IMR-90 (cell line): ENCODE measurements at regions not wholly inside any gene's neighbourhood (a gene's known extent, or its start where the extent isn't known, plus 50 kb on each side); places are given as distances from the start of the nearest gene placed in this dataset.

Source experiments
- ATAC-seq: fragments of 200-7000 bp; cut with Tn5 transposase; 2 replicates; pipeline ENCODE4 v1.9.1; 2020; ENCODE audit warnings: low read depth, mild to moderate bottlenecking, moderate library complexity
- BruUV-seq: library from RNA; stranded (reverse); fragments of 400-500 nt; replicated peaks from 2 replicates; lab custom pipeline; 2021; lab: Mats Ljungman, UMichigan
- CTCF ChIA-PET: fragments of 300-600 bp; formaldehyde crosslinking; extraction: SDS; loops from one replicate; lab custom pipeline; 2021; ENCODE audit warnings: antibody characterized with exemption; lab: Yijun Ruan, JAX
- POLR2A ChIA-PET: fragments of 300-600 bp; sonication (Branson Sonifier 250); formaldehyde crosslinking; loops from one replicate; lab custom pipeline; 2022; ENCODE audit warnings: antibody characterized with exemption; ENCODE audit not compliant: unreplicated experiment; lab: Charles Lee
- DNase-seq: peaks from one replicate; pipeline ENCODE4 v3.0.0; 2013
- H2AFZ ChIP-seq: replicated peaks from 2 replicates; pipeline ENCODE3; 2013; ENCODE audit warnings: low read length, mild to moderate bottlenecking; ENCODE audit not compliant: poor library complexity
- H2AK5ac ChIP-seq: 2 replicates; pipeline ENCODE4 v1.6.1; 2013; ENCODE audit warnings: low read depth, low read length, inconsistent platforms
- H2AK9ac ChIP-seq: replicated peaks from 2 replicates; pipeline ENCODE3; 2013; ENCODE audit warnings: mild to moderate bottlenecking, low read depth, low read length, moderate library complexity; ENCODE audit not compliant: poor library complexity
- H2BK120ac ChIP-seq: 2 replicates; pipeline ENCODE4 v1.6.1; 2013; ENCODE audit warnings: low read depth, low read length, inconsistent platforms
- H2BK15ac ChIP-seq: 3 replicates; pipeline ENCODE4 v1.6.1; 2013; ENCODE audit warnings: low read depth, low read length, inconsistent platforms
- H2BK20ac ChIP-seq: 2 replicates; pipeline ENCODE4 v1.6.1; 2013; ENCODE audit warnings: low read depth, mild to moderate bottlenecking, inconsistent platforms, low read length, moderate library complexity
- H2BK5ac ChIP-seq: 2 replicates; pipeline ENCODE4 v1.6.1; 2013; ENCODE audit warnings: mild to moderate bottlenecking, low read depth, low read length, inconsistent platforms; ENCODE audit not compliant: poor library complexity, severe bottlenecking
- H3K14ac ChIP-seq: replicated peaks from 2 replicates; pipeline ENCODE4 v1.6.1; 2013; ENCODE audit warnings: low read depth, low read length, inconsistent platforms
- H3K18ac ChIP-seq: 2 replicates; pipeline ENCODE4 v1.6.1; 2013; ENCODE audit warnings: low read depth, low read length, control low read depth
- H3K23ac ChIP-seq: 2 replicates; pipeline ENCODE4 v1.6.1; 2013; ENCODE audit warnings: low read depth, low read length, inconsistent platforms
- H3K27ac ChIP-seq: 2 replicates; pipeline ENCODE4 v1.5.1; 2013; ENCODE audit warnings: mild to moderate bottlenecking, control low read depth, low read length; ENCODE audit not compliant: insufficient read depth
- H3K27me3 ChIP-seq: 2 replicates; pipeline ENCODE4 v1.6.1; 2013; ENCODE audit warnings: low read length; ENCODE audit not compliant: control insufficient read depth, insufficient read depth
- H3K36me3 ChIP-seq: 2 replicates; pipeline ENCODE4 v1.6.1; 2013; ENCODE audit warnings: low read length, mixed read lengths; ENCODE audit not compliant: control insufficient read depth, insufficient read depth
- H3K4ac ChIP-seq: 2 replicates; pipeline ENCODE4 v1.6.1; 2013; ENCODE audit warnings: low read depth, low read length, inconsistent platforms
- H3K4me1 ChIP-seq: 2 replicates; pipeline ENCODE4 v1.6.1; 2013; ENCODE audit warnings: low read length, mixed read lengths; ENCODE audit not compliant: control insufficient read depth, insufficient read depth
- H3K4me2 ChIP-seq: 2 replicates; pipeline ENCODE4 v1.6.1; 2013; ENCODE audit warnings: low read depth, mild to moderate bottlenecking, control low read depth, low read length, moderate library complexity
- H3K4me3 ChIP-seq: 2 replicates; pipeline ENCODE4 v1.5.1; 2013; ENCODE audit warnings: low read depth, mild to moderate bottlenecking, control low read depth, low read length, moderate library complexity; ENCODE audit not compliant: insufficient read depth
- H3K56ac ChIP-seq: 2 replicates; pipeline ENCODE4 v1.6.1; 2013; ENCODE audit warnings: low read length, inconsistent platforms; ENCODE audit not compliant: insufficient read depth; ENCODE audit errors: extremely low read depth
- H3K79me1 ChIP-seq, 2 experiments: 2 replicates each; pipeline ENCODE4 v1.6.1; 2013; ENCODE audit warnings: low read length in 2 of 2, inconsistent platforms in 1 of 2, low read depth in 1 of 2
- H3K9ac ChIP-seq: 2 replicates; pipeline ENCODE4 v1.6.1; 2013; ENCODE audit warnings: low read depth, low read length, control low read depth
- H3K9me1 ChIP-seq: 2 replicates; pipeline ENCODE4 v1.6.1; 2013; ENCODE audit warnings: low read length, inconsistent platforms; ENCODE audit not compliant: insufficient read depth
- H3K9me3 ChIP-seq: 2 replicates; pipeline ENCODE4 v1.6.1; 2013; ENCODE audit warnings: low read length; ENCODE audit not compliant: control insufficient read depth, insufficient read depth
- H4K20me1 ChIP-seq: 2 replicates; pipeline ENCODE4 v1.6.1; 2013; ENCODE audit warnings: low read length, inconsistent platforms; ENCODE audit not compliant: insufficient read depth
- H4K5ac ChIP-seq: 2 replicates; pipeline ENCODE4 v1.6.1; 2013; ENCODE audit warnings: mild to moderate bottlenecking, low read depth, low read length, control low read depth
- H4K8ac ChIP-seq, 2 experiments: 2 replicates each; pipeline ENCODE4 v1.6.1; 2013; ENCODE audit warnings: low read depth in 2 of 2, low read length in 2 of 2, control low read depth in 1 of 2, inconsistent platforms in 1 of 2
- H4K91ac ChIP-seq: 2 replicates; pipeline ENCODE4 v1.6.1; 2013; ENCODE audit warnings: low read depth, low read length, inconsistent platforms; ENCODE audit not compliant: insufficient read depth
- BHLHE40 ChIP-seq: fragments of 150-350 bp; IDR thresholded peaks from 2 replicates; pipeline ENCODE4 v1.6.1; 2016; ENCODE audit warnings: mild to moderate bottlenecking, low read depth, low read length
- CEBPB ChIP-seq: IDR thresholded peaks from 2 replicates; pipeline ENCODE4 v1.6.1; 2012; ENCODE audit warnings: low read depth, low read length, improper control_type of control experiment
- ELK1 ChIP-seq: fragments of 150-350 bp; IDR thresholded peaks from 2 replicates; pipeline ENCODE4 v1.6.1; 2016; ENCODE audit warnings: low read depth, mild to moderate bottlenecking, low read length, moderate library complexity, borderline replicate concordance
- MAFK ChIP-seq: IDR thresholded peaks from 2 replicates; pipeline ENCODE4 v1.6.1; 2012; ENCODE audit warnings: low read depth, low read length, improper control_type of control experiment
- MAZ ChIP-seq: IDR thresholded peaks from 2 replicates; pipeline ENCODE4 v1.6.1; 2012; ENCODE audit warnings: low read depth, mild to moderate bottlenecking, low read length, improper control_type of control experiment, moderate library complexity, borderline replicate concordance
- MXI1 ChIP-seq: IDR thresholded peaks from 2 replicates; pipeline ENCODE4 v1.6.1; 2012; ENCODE audit warnings: low read depth, mild to moderate bottlenecking, low read length, moderate library complexity, borderline replicate concordance
- NFE2L2 ChIP-seq: fragments of 150-350 bp; IDR thresholded peaks from 2 replicates; pipeline ENCODE4 v1.6.1; 2016; ENCODE audit warnings: low read depth, mild to moderate bottlenecking, low read length
- RAD21 ChIP-seq: IDR thresholded peaks from 2 replicates; pipeline ENCODE4 v1.6.1; 2012; ENCODE audit warnings: low read length, improper control_type of control experiment
- SMC3 ChIP-seq: fragments of 150-350 bp; IDR thresholded peaks from 2 replicates; pipeline ENCODE4 v1.6.1; 2016; ENCODE audit warnings: low read depth, mild to moderate bottlenecking, antibody characterized with exemption, low read length, moderate library complexity
- USF2 ChIP-seq: fragments of 150-350 bp; IDR thresholded peaks from 2 replicates; pipeline ENCODE4 v1.6.1; 2017; ENCODE audit warnings: mild to moderate bottlenecking, antibody characterized with exemption, low read length, low read depth
- WGBS, 2 experiments: methylation state at CpG; one replicate each; pipeline versions ENCODE4 v1.1.5 to v1.1.7; 2013; ENCODE audit warnings: missing lambda C conversion rate in 2 of 2; ENCODE audit not compliant: insufficient read length in 1 of 2; ENCODE audit errors: extremely low coverage in 2 of 2; 5-methylcytosine and 5-hydroxymethylcytosine counted together
- dilution Hi-C: fragments of 300-500 bp; cut with HindIII; formaldehyde crosslinking; loops from one replicate; pipeline ENCODE4 v1.14.3; 2018; ENCODE audit warnings: low sequenced_read_pairs; ENCODE audit not compliant: unreplicated experiment
- in situ Hi-C: fragments of 300-500 bp; cut with MboI; formaldehyde crosslinking; loops from 3 replicates; pipeline ENCODE4 v1.14.3; 2019; ENCODE audit warnings: low sequenced_read_pairs, inconsistent platforms, mixed read lengths
- intact Hi-C: fragments of 100-400 bp; cut with micrococcal nuclease; formaldehyde crosslinking; loops from 2 replicates; pipeline ENCODE4 v1.10.0; 2022

DNA sequence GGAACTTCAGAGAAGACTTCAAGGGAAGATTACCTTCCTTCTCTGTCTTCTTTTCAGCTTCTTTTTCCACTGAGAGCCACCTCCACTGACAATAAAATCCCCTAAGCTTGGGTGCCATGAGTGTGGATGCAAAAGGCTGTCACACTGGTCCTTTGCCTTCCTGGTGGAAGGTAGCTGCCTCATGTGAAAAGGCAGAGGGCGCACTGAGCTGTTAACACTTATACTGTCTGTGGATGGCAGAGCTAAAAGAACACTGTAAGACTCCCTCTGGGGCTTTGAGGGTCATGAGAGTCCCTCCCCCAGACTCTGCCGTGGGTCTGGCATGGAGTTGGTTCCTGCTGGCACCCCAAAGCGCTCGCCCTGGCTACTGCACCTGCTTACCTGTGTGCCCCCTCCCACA, 536.7 kb upstream of the IMPG1 start:
- Histone ChIP-seq H3K79me1 (no peaks in the 10 kb centered on the region), H3K9me1 (no peaks in the 10 kb centered on the region), H2AK9ac (no peak overlapping the region), H2AFZ (no peak overlapping the region), H3K4ac (no peak overlapping the region), H3K4me2 (no peak overlapping the region), H3K4me3 (no peak overlapping the region), H2BK120ac (no peak overlapping the region), H4K91ac (no peak overlapping the region), H4K20me1 (no peaks in the 10 kb centered on the region), H2BK20ac (no peak overlapping the region), H3K27ac (no peak overlapping the region), H2BK15ac (no peak overlapping the region), H3K9ac (no peak overlapping the region), H4K8ac (no peak overlapping the region), H3K36me3 (no peaks in the 10 kb centered on the region), H3K56ac (no peak overlapping the region), H2AK5ac (no peak overlapping the region), H3K4me1 (no peaks in the 10 kb centered on the region), H3K27me3 (no peaks in the 10 kb centered on the region), H2BK5ac (no peak overlapping the region), H4K5ac (no peak overlapping the region), H3K14ac (no peak overlapping the region), H3K9me3 (peaks cover 2% of the 10 kb centered on the region; the same call in 1 of the 2 replicates), H3K18ac (no peak overlapping the region), H3K23ac (no peak overlapping the region)
- no CpG with 5 or more reads among the region's 4 CpGs for WGBS, 2 experiments
- intact Hi-C loops (no loop called here), dilution Hi-C loops (no loop called here), in situ Hi-C loops (no loop called here)
- ATAC-seq (no peak), DNase-seq (no peak)
- ChIA-PET POLR2A (no interaction called here), CTCF (no interaction called here)
- no TSS peak for BruUV-seq
- no peak for TF ChIP-seq USF2
- TF ChIP-seq NFE2L2: no peak
- TF ChIP-seq MXI1: no peak
- TF ChIP-seq RAD21: no peak
- no peak for TF ChIP-seq CEBPB
- no peak for TF ChIP-seq SMC3
- TF ChIP-seq BHLHE40: no peak
- TF ChIP-seq MAZ: no peak
- TF ChIP-seq MAFK: no peak
- TF ChIP-seq ELK1: no peak
